ENCODE measurements at regions not wholly inside any gene's neighbourhood (a gene's known extent, or its start where the extent isn't known, plus 50 kb on each side); places are given as distances from the start of the nearest gene placed in this dataset.
"Not testable (repeated sequence)": the region's sequence is repeated elsewhere in the genome, so short reads cannot be mapped to it uniquely, and the experiment has no call there.

DNA sequence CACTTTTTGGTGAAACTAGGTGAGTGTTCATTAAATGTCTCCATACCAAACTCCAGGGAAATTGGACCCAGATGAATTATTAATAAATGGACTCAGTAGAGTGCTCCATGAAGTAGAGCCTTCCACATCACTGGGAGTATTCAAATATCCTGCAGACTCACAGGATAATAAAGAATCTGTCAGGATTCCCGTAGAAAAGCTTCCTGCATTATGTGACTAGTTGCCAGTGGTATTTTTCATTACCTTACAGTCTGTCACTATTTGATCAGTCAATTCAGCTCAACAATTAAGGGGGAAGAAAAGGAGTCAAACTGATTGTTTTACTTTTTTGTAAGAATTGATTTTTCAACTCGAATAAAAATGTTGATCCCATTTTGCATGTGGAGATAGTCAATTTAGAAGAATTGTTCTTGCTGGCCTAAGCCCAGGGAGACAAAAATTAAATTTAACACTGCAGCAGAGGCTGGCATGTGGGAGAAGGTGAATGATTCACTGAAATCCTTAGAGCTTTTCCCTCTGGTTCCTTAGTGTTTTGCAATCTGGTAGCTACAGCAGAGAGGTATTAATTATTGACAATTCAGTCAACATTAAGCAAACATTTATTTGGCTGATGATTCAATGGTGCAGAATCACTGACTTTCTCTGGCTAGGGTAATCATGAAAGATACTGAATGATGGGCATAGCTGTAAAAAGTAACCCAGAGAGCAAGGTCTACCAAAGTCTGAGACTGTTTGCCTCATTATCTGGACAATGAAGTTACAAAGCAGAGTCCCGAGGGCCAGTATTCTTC, 442.4 kb downstream of the CD83 start:
- no peaks in the 10 kb centered on the region for H3K9me3 ChIP-seq
- intact Hi-C loops (cut with DNase I) = no loop called here
- H3K4me1 ChIP-seq = no peaks in the 10 kb centered on the region
- H3K27ac ChIP-seq = no peak overlapping the region
- no peak overlapping the region for H3K4me3 ChIP-seq
- H3K36me3 ChIP-seq = no peaks in the 10 kb centered on the region
- no peak for DNase-seq (ENCODE audit: extremely low spot score in 2 of 2)
- H3K27me3 ChIP-seq = no peaks in the 10 kb centered on the region
- no peak for TF ChIP-seq POLR2AphosphoS5 (IDR thresholded peaks at IDR 0.05; ENCODE audit: insufficient read depth in 1 of 2, low read depth in 1 of 2)
- TF ChIP-seq, protein P1, sequence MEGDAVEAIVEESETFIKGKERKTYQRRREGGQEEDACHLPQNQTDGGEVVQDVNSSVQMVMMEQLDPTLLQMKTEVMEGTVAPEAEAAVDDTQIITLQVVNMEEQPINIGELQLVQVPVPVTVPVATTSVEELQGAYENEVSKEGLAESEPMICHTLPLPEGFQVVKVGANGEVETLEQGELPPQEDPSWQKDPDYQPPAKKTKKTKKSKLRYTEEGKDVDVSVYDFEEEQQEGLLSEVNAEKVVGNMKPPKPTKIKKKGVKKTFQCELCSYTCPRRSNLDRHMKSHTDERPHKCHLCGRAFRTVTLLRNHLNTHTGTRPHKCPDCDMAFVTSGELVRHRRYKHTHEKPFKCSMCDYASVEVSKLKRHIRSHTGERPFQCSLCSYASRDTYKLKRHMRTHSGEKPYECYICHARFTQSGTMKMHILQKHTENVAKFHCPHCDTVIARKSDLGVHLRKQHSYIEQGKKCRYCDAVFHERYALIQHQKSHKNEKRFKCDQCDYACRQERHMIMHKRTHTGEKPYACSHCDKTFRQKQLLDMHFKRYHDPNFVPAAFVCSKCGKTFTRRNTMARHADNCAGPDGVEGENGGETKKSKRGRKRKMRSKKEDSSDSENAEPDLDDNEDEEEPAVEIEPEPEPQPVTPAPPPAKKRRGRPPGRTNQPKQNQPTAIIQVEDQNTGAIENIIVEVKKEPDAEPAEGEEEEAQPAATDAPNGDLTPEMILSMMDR (IDR thresholded peaks at IDR 0.05) = no peak
- TF ChIP-seq POLR2A (IDR thresholded peaks at IDR 0.05) = no peak

GRCh38 chr6:14561563-14561962, 444.0 kb downstream of the CD83 start:
- H3K27ac ChIP-seq; DNase-seq (ENCODE audit: extremely low spot score in 2 of 2); intact Hi-C loops (cut with DNase I); H3K9me3 ChIP-seq; H3K27me3 ChIP-seq; H3K4me3 ChIP-seq; H3K4me1 ChIP-seq; H3K36me3 ChIP-seq: not testable (repeated sequence)

- no peak for DNase-seq (ENCODE audit: extremely low spot score in 2 of 2)
- Histone ChIP-seq H3K36me3 (no peaks in the 10 kb centered on the region), H3K9me3 (no peaks in the 10 kb centered on the region), H3K4me3 (no peak overlapping the region), H3K27me3 (no peaks in the 10 kb centered on the region), H3K4me1 (no peaks in the 10 kb centered on the region), H3K27ac (no peak overlapping the region)
- intact Hi-C loops (cut with DNase I) = no loop called here
- TF ChIP-seq POLR2AphosphoS5 (IDR thresholded peaks at IDR 0.05; ENCODE audit: insufficient read depth in 1 of 2, low read depth in 1 of 2) (no peak), POLR2A (IDR thresholded peaks at IDR 0.05) (no peak)
- TF ChIP-seq, protein P1 (IDR thresholded peaks at IDR 0.05) = no peak
These were observed 450.3 kb downstream of the CD83 start for GRCh38 chr6:14567842-14568241.

DNA sequence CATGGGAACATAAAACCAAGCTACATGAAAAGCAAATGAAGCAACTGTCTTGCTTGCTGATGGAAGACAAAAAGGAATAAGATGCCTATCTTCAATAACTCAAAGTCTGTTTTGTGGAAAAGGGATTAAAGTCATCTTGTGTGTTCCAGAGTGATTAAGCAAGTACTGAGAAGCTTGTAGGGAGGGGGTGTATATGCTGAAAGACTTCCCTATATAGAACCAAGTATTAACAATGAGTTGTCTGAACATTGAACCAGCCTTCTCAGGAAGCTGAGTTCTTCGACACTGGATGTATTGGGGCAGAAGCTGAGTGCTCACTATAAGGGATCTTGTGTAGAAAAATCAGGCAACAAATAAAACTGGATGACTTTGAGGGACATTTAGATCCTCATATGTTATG, 451.8 kb downstream of the CD83 start:
- intact Hi-C loops (cut with DNase I) = no loop called here
- Histone ChIP-seq H3K4me1 (no peaks in the 10 kb centered on the region), H3K27me3 (no peaks in the 10 kb centered on the region), H3K9me3 (no peaks in the 10 kb centered on the region), H3K4me3 (no peak overlapping the region), H3K36me3 (no peaks in the 10 kb centered on the region), H3K27ac (no peak overlapping the region)
- DNase-seq (ENCODE audit: extremely low spot score in 2 of 2) = no peak
- TF ChIP-seq POLR2A (IDR thresholded peaks at IDR 0.05) = no peak
- TF ChIP-seq, protein P1 (IDR thresholded peaks at IDR 0.05) = no peak
- no peak for TF ChIP-seq POLR2AphosphoS5 (IDR thresholded peaks at IDR 0.05; ENCODE audit: insufficient read depth in 1 of 2, low read depth in 1 of 2)

- H3K4me1 ChIP-seq; H3K27ac ChIP-seq; H3K9me3 ChIP-seq; intact Hi-C loops (cut with DNase I); H3K27me3 ChIP-seq; DNase-seq (ENCODE audit: extremely low spot score in 2 of 2); H3K36me3 ChIP-seq; H3K4me3 ChIP-seq: not testable (repeated sequence)
These were observed 452.3 kb downstream of the CD83 start for GRCh38 chr6:14569874-14570273.

DNA sequence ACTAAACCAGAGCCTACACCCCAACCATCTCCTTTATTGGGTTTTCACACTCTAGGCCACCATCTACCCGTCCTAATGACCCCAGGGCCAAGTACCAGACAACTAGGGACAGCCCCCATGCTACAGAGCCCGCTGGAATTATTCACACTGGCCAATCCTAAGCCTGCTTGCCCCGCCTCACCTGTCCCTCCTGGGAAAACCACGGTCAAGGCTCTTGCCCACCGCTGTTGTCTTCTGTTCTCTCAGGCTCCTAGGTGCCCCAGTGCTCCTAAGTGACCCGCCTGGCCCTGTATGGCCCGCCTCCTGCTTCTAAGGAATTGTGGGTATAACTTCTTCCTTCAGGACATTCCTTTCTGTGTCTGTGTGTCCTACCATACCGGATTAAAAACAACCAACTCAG, 453.4 kb downstream of the CD83 start:
- Histone ChIP-seq H3K4me1 (no peaks in the 10 kb centered on the region), H3K4me3 (no peak overlapping the region), H3K9me3 (no peaks in the 10 kb centered on the region), H3K27ac (no peak overlapping the region), H3K36me3 (no peaks in the 10 kb centered on the region), H3K27me3 (no peaks in the 10 kb centered on the region)
- intact Hi-C loops (cut with DNase I) = no loop called here
- DNase-seq (ENCODE audit: extremely low spot score in 2 of 2) = peak in 1 of 2 donors; percentile 91
- TF ChIP-seq, protein P1 (IDR thresholded peaks at IDR 0.05) = no peak
- TF ChIP-seq POLR2A (IDR thresholded peaks at IDR 0.05) = no peak
